IMR-90 (cell line): ENCODE measurements at regions not wholly inside any gene's neighbourhood (a gene's known extent, or its start where the extent isn't known, plus 50 kb on each side); places are given as distances from the start of the nearest gene placed in this dataset.

ENCODE experiments used
- CEBPB ChIP-seq: IDR thresholded peaks from 2 replicates; pipeline ENCODE4 v1.6.1; 2012; ENCODE audit warnings: low read depth, low read length, improper control_type of control experiment
- CTCF ChIP-seq: conservative IDR thresholded peaks from 2 replicates; pipeline ENCODE4 v1.5.1; 2012; ENCODE audit warnings: mild to moderate bottlenecking, low read depth, low read length, improper control_type of control experiment
- FOS ChIP-seq: fragments of 150-350 bp; IDR thresholded peaks from 2 replicates; pipeline ENCODE4 v1.6.1; 2016; ENCODE audit warnings: low read depth, low read length
- MAZ ChIP-seq: IDR thresholded peaks from 2 replicates; pipeline ENCODE4 v1.6.1; 2012; ENCODE audit warnings: low read depth, mild to moderate bottlenecking, low read length, improper control_type of control experiment, moderate library complexity, borderline replicate concordance
- MXI1 ChIP-seq: IDR thresholded peaks from 2 replicates; pipeline ENCODE4 v1.6.1; 2012; ENCODE audit warnings: low read depth, mild to moderate bottlenecking, low read length, moderate library complexity, borderline replicate concordance
- NFE2L2 ChIP-seq: fragments of 150-350 bp; IDR thresholded peaks from 2 replicates; pipeline ENCODE4 v1.6.1; 2016; ENCODE audit warnings: low read depth, mild to moderate bottlenecking, low read length
- POLR2A ChIP-seq: IDR thresholded peaks from 2 replicates; pipeline ENCODE4 v1.6.1; 2012; ENCODE audit warnings: mild to moderate bottlenecking, low read depth, low read length
- RAD21 ChIP-seq: IDR thresholded peaks from 2 replicates; pipeline ENCODE4 v1.6.1; 2012; ENCODE audit warnings: low read length, improper control_type of control experiment
- SMC3 ChIP-seq: fragments of 150-350 bp; IDR thresholded peaks from 2 replicates; pipeline ENCODE4 v1.6.1; 2016; ENCODE audit warnings: low read depth, mild to moderate bottlenecking, antibody characterized with exemption, low read length, moderate library complexity
- TF ChIP-seq, protein P1 (sequence below): fragments of 150-350 bp; IDR thresholded peaks from 2 replicates; pipeline ENCODE4 v1.6.1; 2017; ENCODE audit warnings: mild to moderate bottlenecking, antibody characterized with exemption, low read length, low read depth

- TF ChIP-seq CTCF, result no peak
- TF ChIP-seq POLR2A, result no peak
- no peak for TF ChIP-seq NFE2L2
- no peak for TF ChIP-seq RAD21
- TF ChIP-seq MXI1, result no peak
- TF ChIP-seq SMC3, result no peak
- TF ChIP-seq CEBPB, result no peak
- no peak for TF ChIP-seq MAZ
- TF ChIP-seq, protein P1, sequence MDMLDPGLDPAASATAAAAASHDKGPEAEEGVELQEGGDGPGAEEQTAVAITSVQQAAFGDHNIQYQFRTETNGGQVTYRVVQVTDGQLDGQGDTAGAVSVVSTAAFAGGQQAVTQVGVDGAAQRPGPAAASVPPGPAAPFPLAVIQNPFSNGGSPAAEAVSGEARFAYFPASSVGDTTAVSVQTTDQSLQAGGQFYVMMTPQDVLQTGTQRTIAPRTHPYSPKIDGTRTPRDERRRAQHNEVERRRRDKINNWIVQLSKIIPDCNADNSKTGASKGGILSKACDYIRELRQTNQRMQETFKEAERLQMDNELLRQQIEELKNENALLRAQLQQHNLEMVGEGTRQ, result no peak
- TF ChIP-seq FOS, result no peak
These were observed 404.8 kb downstream of the MAT2B start for GRCh38 chr5:163910226-163910625.
